Ishikawa (cell line): ENCODE measurements at regions not wholly inside any gene's neighbourhood (a gene's known extent, or its start where the extent isn't known, plus 50 kb on each side); places are given as distances from the start of the nearest gene placed in this dataset.

Source experiments
- EP300 ChIP-seq: IDR thresholded peaks from 2 replicates; pipeline ENCODE4 v1.6.1; 2012; ENCODE audit warnings: borderline replicate concordance
- YY1 ChIP-seq: IDR thresholded peaks from 2 replicates; pipeline ENCODE4 v1.6.1; 2012; ENCODE audit warnings: low read depth
- TF ChIP-seq, protein P1 (sequence below): IDR thresholded peaks from 2 replicates; pipeline ENCODE4 v1.6.1; 2012

DNA sequence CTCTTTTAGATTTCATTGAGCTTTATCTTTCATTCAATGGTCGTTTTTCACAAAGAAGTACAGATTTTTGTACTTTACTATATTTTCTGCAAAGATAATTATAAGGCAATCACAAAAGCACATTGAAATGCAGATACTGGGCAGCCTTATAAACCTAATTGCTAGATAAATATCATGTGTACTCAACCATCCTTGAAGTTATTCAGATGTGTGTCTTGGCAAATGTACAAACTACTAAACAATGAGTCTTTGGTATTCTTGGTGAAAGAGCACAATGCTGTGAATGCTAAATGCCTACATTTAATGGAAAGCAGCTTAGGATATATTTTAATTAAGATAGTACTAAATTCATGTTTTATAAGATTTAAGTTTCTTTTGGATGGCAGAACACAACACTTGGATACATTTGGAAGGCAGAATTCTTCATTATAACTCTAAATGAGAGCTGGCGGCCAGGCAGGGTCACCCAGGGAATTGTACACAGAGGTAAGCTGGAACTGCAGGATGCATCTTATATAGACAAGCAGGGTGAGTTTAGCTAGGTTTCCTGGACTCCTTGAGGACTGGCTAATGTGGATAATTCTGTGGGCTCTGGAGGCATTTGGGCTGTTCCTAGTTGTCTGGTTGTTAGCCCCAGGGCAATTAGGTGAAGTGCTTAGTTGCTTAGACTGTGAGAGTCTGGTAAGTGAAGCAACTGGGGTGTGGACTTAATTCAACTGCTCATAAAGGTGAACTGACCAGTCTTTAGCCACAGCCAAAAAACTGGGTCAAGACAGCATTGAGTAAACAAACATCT lies 286.6 kb downstream of the PCDH20 start:
- no peak for TF ChIP-seq YY1
- no peak for TF ChIP-seq EP300
- TF ChIP-seq, protein P1, sequence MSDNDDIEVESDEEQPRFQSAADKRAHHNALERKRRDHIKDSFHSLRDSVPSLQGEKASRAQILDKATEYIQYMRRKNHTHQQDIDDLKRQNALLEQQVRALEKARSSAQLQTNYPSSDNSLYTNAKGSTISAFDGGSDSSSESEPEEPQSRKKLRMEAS, result no peak
